PC-9 (cell line): ENCODE measurements at regions not wholly inside any gene's neighbourhood (a gene's known extent, or its start where the extent isn't known, plus 50 kb on each side); places are given as distances from the start of the nearest gene placed in this dataset.

Source experiments
- BruUV-seq: library from RNA; stranded (reverse); fragments of 400-500 nt; replicated peaks from 2 replicates; lab custom pipeline; 2021; lab: Mats Ljungman, UMichigan
- CTCF ChIA-PET: fragments of 300-600 bp; sonication (Branson Sonifier 250); formaldehyde crosslinking; loops from one replicate; lab custom pipeline; 2022; ENCODE audit warnings: antibody characterized with exemption; lab: Charles Lee
- POLR2A ChIA-PET: fragments of 300-600 bp; sonication (Branson Sonifier 250); formaldehyde crosslinking; loops from one replicate; lab custom pipeline; 2022; ENCODE audit warnings: antibody characterized with exemption; ENCODE audit not compliant: unreplicated experiment; lab: Charles Lee
- DNase-seq, 2 experiments: peaks; one replicate each; pipeline versions ENCODE4 v3.0.0 to v3.0.0-alpha.2; 2015 to 2022; ENCODE audit warnings: mixed read lengths in 1 of 2
- H2AFZ ChIP-seq: fragments of 200-600 bp; sonication (generic); 2 replicates; pipeline ENCODE4 v1.8.1; 2017; ENCODE audit warnings: antibody characterized with exemption
- H3F3A ChIP-seq: fragments of 200-600 bp; sonication (generic); 2 replicates; pipeline ENCODE4 v1.8.1; 2017; ENCODE audit warnings: antibody characterized with exemption, mild to moderate bottlenecking, low read depth; ENCODE audit not compliant: insufficient read depth
- H3K27ac ChIP-seq: fragments of 200-600 bp; sonication (generic); 2 replicates; pipeline ENCODE4 v1.6.1; 2016; ENCODE audit warnings: mixed run types
- H3K27me3 ChIP-seq: fragments of 200-600 bp; sonication (generic); 2 replicates; pipeline ENCODE4 v1.6.1; 2016; ENCODE audit warnings: low read depth, mixed run types; ENCODE audit not compliant: insufficient read depth
- H3K36me3 ChIP-seq: fragments of 200-600 bp; sonication (generic); 2 replicates; pipeline ENCODE4 v1.6.1; 2016; ENCODE audit warnings: low read depth, mixed run types
- H3K4me1 ChIP-seq: fragments of 200-600 bp; sonication (generic); replicated peaks from 2 replicates; pipeline ENCODE4 v1.6.1; 2016; ENCODE audit warnings: mixed run types; ENCODE audit not compliant: insufficient read depth
- H3K4me2 ChIP-seq: fragments of 200-600 bp; sonication (generic); 2 replicates; pipeline ENCODE4 v1.6.1; 2017; ENCODE audit warnings: mixed run types
- H3K4me3 ChIP-seq: fragments of 200-600 bp; sonication (generic); 2 replicates; pipeline ENCODE4 v1.6.1; 2016; ENCODE audit warnings: mixed run types
- H3K79me2 ChIP-seq: fragments of 200-600 bp; sonication (generic); 2 replicates; pipeline ENCODE4 v1.6.1; 2017; ENCODE audit warnings: low read depth, mixed run types
- H3K9me2 ChIP-seq: fragments of 200-600 bp; sonication (generic); 2 replicates; pipeline ENCODE4 v1.8.1; 2017; ENCODE audit warnings: mild to moderate bottlenecking; ENCODE audit not compliant: insufficient read depth
- H3K9me3 ChIP-seq: fragments of 200-600 bp; sonication (generic); 2 replicates; pipeline ENCODE4 v1.8.1; 2016; ENCODE audit warnings: low read depth; ENCODE audit not compliant: insufficient read depth
- H4K20me1 ChIP-seq: fragments of 200-600 bp; sonication (generic); 2 replicates; pipeline ENCODE4 v1.8.1; 2017; ENCODE audit not compliant: insufficient read depth
- EZH2 ChIP-seq: fragments of 200-600 bp; sonication (generic); IDR thresholded peaks from 2 replicates; pipeline ENCODE4 v1.8.0; 2017; ENCODE audit warnings: antibody characterized with exemption, low read depth
- intact Hi-C: fragments of 100-400 bp; cut with micrococcal nuclease; formaldehyde crosslinking; loops from one replicate; pipeline ENCODE4 v1.10.0; 2022; ENCODE audit not compliant: unreplicated experiment
- TF ChIP-seq, protein P1 (sequence below): fragments of 200-600 bp; sonication (generic); conservative IDR thresholded peaks from 2 replicates; pipeline ENCODE4 v1.6.1; 2017; ENCODE audit warnings: mixed run types, antibody characterized with exemption, mild to moderate bottlenecking, moderate library complexity

DNA sequence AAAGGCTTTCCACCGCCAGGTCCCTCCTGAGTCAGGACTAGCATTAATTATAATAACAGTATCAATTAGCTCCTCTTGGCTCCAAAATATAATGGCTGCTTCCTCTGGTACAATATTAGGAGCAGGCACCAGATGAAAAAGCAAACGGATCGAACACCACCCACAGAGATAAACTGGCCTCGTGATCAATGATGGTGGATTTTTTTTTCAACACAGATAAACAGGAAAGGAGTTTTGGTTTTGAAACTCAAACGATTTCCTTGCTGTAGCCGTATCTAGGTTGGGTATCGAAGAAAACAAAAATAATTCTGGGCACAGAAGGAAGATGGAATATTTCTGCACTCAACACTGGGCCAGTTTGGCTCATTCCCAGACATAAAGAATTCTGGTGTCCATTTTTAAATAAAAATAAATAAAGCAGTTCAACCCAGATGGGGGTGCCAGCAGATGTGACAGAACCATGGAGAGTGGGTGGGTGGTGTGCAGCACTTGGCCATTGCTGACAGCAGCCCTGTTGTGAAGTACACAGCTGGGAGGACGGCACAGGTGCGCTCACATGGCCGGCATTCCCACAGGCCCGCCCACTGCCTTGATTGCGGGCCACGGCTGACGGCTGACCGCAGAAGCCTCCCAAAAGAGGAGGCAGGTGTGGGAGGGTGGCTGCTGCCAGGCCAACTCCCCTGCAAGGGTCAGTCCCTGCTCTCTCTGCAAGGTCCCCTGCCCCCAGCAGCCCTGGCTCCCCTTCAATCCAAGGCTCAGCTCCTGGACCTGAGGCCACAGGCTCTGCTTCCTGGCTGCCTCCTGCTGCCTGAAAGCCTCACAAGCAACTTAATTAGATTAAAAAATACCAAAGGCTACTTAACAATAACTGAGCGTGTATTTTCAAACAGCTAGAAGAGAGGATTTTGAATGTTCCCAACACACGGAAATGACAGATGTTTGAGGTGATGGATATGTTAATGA lies 351.9 kb upstream of the ID2 start:
- ChIA-PET POLR2A (no interaction called here), CTCF (no interaction called here)
- Histone ChIP-seq H3K79me2 (no peaks in the 10 kb centered on the region), H3K4me1 (no peaks in the 10 kb centered on the region), H3K4me3 (no peak overlapping the region), H3K36me3 (no peaks in the 10 kb centered on the region), H3K27ac (no peak overlapping the region), H3K4me2 (no peak overlapping the region), H3K27me3 (peaks cover 78% of the 10 kb centered on the region), H4K20me1 (no peaks in the 10 kb centered on the region), H3F3A (no peaks in the 10 kb centered on the region), H3K9me2 (no peaks in the 10 kb centered on the region), H3K9me3 (no peaks in the 10 kb centered on the region), H2AFZ (no peak overlapping the region)
- no peak for TF ChIP-seq EZH2
- TF ChIP-seq, protein P1, sequence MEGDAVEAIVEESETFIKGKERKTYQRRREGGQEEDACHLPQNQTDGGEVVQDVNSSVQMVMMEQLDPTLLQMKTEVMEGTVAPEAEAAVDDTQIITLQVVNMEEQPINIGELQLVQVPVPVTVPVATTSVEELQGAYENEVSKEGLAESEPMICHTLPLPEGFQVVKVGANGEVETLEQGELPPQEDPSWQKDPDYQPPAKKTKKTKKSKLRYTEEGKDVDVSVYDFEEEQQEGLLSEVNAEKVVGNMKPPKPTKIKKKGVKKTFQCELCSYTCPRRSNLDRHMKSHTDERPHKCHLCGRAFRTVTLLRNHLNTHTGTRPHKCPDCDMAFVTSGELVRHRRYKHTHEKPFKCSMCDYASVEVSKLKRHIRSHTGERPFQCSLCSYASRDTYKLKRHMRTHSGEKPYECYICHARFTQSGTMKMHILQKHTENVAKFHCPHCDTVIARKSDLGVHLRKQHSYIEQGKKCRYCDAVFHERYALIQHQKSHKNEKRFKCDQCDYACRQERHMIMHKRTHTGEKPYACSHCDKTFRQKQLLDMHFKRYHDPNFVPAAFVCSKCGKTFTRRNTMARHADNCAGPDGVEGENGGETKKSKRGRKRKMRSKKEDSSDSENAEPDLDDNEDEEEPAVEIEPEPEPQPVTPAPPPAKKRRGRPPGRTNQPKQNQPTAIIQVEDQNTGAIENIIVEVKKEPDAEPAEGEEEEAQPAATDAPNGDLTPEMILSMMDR, result no peak
- DNase-seq, result no peak
- BruUV-seq, result no TSS peak
- intact Hi-C loops, result no loop called here

- Histone ChIP-seq H3K4me3 (no peak overlapping the region), H3K27me3 (peaks cover 78% of the 10 kb centered on the region), H3K36me3 (no peaks in the 10 kb centered on the region), H3K27ac (no peak overlapping the region), H3K4me1 (no peaks in the 10 kb centered on the region), H3K9me3 (no peaks in the 10 kb centered on the region), H3K9me2 (no peaks in the 10 kb centered on the region), H3K79me2 (no peaks in the 10 kb centered on the region), H2AFZ (no peak overlapping the region), H3F3A (no peaks in the 10 kb centered on the region), H4K20me1 (no peaks in the 10 kb centered on the region), H3K4me2 (no peak overlapping the region)
- intact Hi-C loops, result no loop called here
- CTCF ChIA-PET, result no interaction called here
- DNase-seq, result no peak
- BruUV-seq, result no TSS peak
- POLR2A ChIA-PET, result no interaction called here
- TF ChIP-seq EZH2, result no peak
- TF ChIP-seq, protein P1, result no peak
Observed at GRCh38 chr2:8331068-8331467, 350.8 kb upstream of the ID2 start.

- Histone ChIP-seq H3K79me2 (no peaks in the 10 kb centered on the region), H3K4me2 (no peak overlapping the region), H3K36me3 (no peaks in the 10 kb centered on the region), H4K20me1 (no peaks in the 10 kb centered on the region), H3K27me3 (peaks cover 75% of the 10 kb centered on the region), H3K27ac (no peak overlapping the region), H3K9me2 (no peaks in the 10 kb centered on the region), H2AFZ (no peak overlapping the region), H3F3A (no peaks in the 10 kb centered on the region), H3K4me1 (no peaks in the 10 kb centered on the region), H3K9me3 (no peaks in the 10 kb centered on the region), H3K4me3 (no peak overlapping the region)
- ChIA-PET POLR2A (no interaction called here), CTCF (no interaction called here)
- intact Hi-C loops, result no loop called here
- TF ChIP-seq, protein P1, result no peak
- TF ChIP-seq EZH2, result no peak
- no TSS peak for BruUV-seq
- no peak for DNase-seq
Observed at GRCh38 chr2:8332646-8333045, 349.2 kb upstream of the ID2 start.
